ENCODE measurements at regions not wholly inside any gene's neighbourhood (a gene's known extent, or its start where the extent isn't known, plus 50 kb on each side); places are given as distances from the start of the nearest gene placed in this dataset.

- Histone ChIP-seq H3K36me3 (ENCODE audit: insufficient read depth, low read length) (no peaks in the 10 kb centered on the region), H3K9me3 (ENCODE audit: low read depth, low read length) (no peaks in the 10 kb centered on the region), H3K79me2 (ENCODE audit: insufficient read depth, low read length) (no peaks in the 10 kb centered on the region), H3K4me3 (ENCODE audit: insufficient read depth, low read length) (no peak overlapping the region), H3K27ac (ENCODE audit: low read depth, low read length) (no peak overlapping the region), H3K4me1 (ENCODE audit: insufficient read depth, low read length) (no peaks in the 10 kb centered on the region), H4K20me1 (ENCODE audit: insufficient read depth, low read length) (no peaks in the 10 kb centered on the region), H3K4me2 (ENCODE audit: insufficient read depth, low read length) (no peak overlapping the region), H3K27me3 (ENCODE audit: insufficient read depth, low read length) (no peaks in the 10 kb centered on the region), H2AFZ (ENCODE audit: low read length) (no peak overlapping the region)
- no peak for DNase-seq (ENCODE audit: insufficient read length, low spot score, missing footprints)
- TF ChIP-seq CTCF (IDR thresholded peaks at IDR 0.05; ENCODE audit: extremely low read depth, low read depth, low read length), result no peak
Measured at GRCh38 chr1:233796146-233796783, 108.2 kb upstream of the SLC35F3 start.

- H3K9me3 ChIP-seq (ENCODE audit: low read depth, low read length), result no peaks in the 10 kb centered on the region
- no peaks in the 10 kb centered on the region for H3K36me3 ChIP-seq (ENCODE audit: insufficient read depth, low read length)
- H4K20me1 ChIP-seq (ENCODE audit: insufficient read depth, low read length), result no peaks in the 10 kb centered on the region
- no peaks in the 10 kb centered on the region for H3K79me2 ChIP-seq (ENCODE audit: insufficient read depth, low read length)
- H3K27ac ChIP-seq (ENCODE audit: low read depth, low read length), result no peak overlapping the region
- no peaks in the 10 kb centered on the region for H3K4me1 ChIP-seq (ENCODE audit: insufficient read depth, low read length)
- no peaks in the 10 kb centered on the region for H3K27me3 ChIP-seq (ENCODE audit: insufficient read depth, low read length)
- TF ChIP-seq CTCF (IDR thresholded peaks at IDR 0.05; ENCODE audit: extremely low read depth, low read depth, low read length), result no peak
- no peak overlapping the region for H3K4me3 ChIP-seq (ENCODE audit: insufficient read depth, low read length)
- DNase-seq (ENCODE audit: insufficient read length, low spot score, missing footprints), result no peak
- no peak overlapping the region for H3K4me2 ChIP-seq (ENCODE audit: insufficient read depth, low read length)
- no peak overlapping the region for H2AFZ ChIP-seq (ENCODE audit: low read length)
Measured at GRCh38 chr1:233802611-233803010, 101.9 kb upstream of the SLC35F3 start.

DNA sequence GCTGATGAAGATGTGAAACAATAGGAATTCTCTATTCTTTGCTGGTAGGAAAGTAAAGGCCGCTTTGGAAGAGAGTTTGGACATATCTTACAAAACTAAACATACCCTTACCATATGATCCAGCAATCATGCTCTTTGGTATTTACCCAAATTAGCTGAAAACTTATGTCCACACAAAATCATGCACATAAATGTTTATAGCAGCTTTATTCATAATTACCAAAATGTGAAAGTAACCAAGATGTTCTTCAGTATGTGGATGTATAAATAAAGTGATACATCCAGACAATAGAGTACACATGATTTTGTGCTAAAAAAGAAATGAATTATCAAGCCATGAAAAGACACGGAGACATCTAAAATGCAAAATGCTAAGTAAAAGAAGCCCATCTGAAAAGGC, 98.7 kb upstream of the SLC35F3 start:
- Histone ChIP-seq H3K27ac (ENCODE audit: low read depth, low read length) (no peak overlapping the region), H3K4me1 (ENCODE audit: insufficient read depth, low read length) (no peaks in the 10 kb centered on the region), H3K4me2 (ENCODE audit: insufficient read depth, low read length) (no peak overlapping the region), H3K9me3 (ENCODE audit: low read depth, low read length) (no peaks in the 10 kb centered on the region), H3K27me3 (ENCODE audit: insufficient read depth, low read length) (no peaks in the 10 kb centered on the region), H3K79me2 (ENCODE audit: insufficient read depth, low read length) (no peaks in the 10 kb centered on the region), H3K36me3 (ENCODE audit: insufficient read depth, low read length) (no peaks in the 10 kb centered on the region), H4K20me1 (ENCODE audit: insufficient read depth, low read length) (no peaks in the 10 kb centered on the region), H2AFZ (ENCODE audit: low read length) (no peak overlapping the region), H3K4me3 (ENCODE audit: insufficient read depth, low read length) (no peak overlapping the region)
- DNase-seq (ENCODE audit: insufficient read length, low spot score, missing footprints), result no peak
- TF ChIP-seq CTCF (IDR thresholded peaks at IDR 0.05; ENCODE audit: extremely low read depth, low read depth, low read length), result no peak

DNA sequence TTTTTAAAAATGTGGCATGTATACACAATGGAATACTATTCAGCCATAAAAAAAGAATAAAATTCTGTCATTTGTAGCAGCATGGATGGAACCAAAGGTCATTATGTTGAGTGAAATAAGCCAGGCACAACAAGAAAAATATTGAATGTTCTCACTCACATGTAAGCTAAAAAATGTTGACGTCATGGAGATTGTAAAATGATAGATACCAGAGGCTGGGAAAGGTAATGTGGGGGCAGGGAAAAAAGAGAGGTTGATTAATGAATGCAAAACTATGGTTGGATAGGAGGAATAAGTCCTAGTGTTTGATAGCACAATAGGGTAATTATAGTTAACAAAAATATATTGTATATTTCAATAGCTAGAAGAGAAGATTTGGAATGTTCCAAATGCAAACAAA, 89.1 kb upstream of the SLC35F3 start:
- no peak overlapping the region for H3K4me2 ChIP-seq (ENCODE audit: insufficient read depth, low read length)
- H4K20me1 ChIP-seq (ENCODE audit: insufficient read depth, low read length), result no peaks in the 10 kb centered on the region
- H3K27ac ChIP-seq (ENCODE audit: low read depth, low read length), result no peak overlapping the region
- H3K79me2 ChIP-seq (ENCODE audit: insufficient read depth, low read length), result no peaks in the 10 kb centered on the region
- no peaks in the 10 kb centered on the region for H3K9me3 ChIP-seq (ENCODE audit: low read depth, low read length)
- no peak for DNase-seq (ENCODE audit: insufficient read length, low spot score, missing footprints)
- H3K36me3 ChIP-seq (ENCODE audit: insufficient read depth, low read length), result no peaks in the 10 kb centered on the region
- H3K27me3 ChIP-seq (ENCODE audit: insufficient read depth, low read length), result no peaks in the 10 kb centered on the region
- no peak overlapping the region for H2AFZ ChIP-seq (ENCODE audit: low read length)
- no peak overlapping the region for H3K4me3 ChIP-seq (ENCODE audit: insufficient read depth, low read length)
- H3K4me1 ChIP-seq (ENCODE audit: insufficient read depth, low read length), result no peaks in the 10 kb centered on the region
- no peak for TF ChIP-seq CTCF (IDR thresholded peaks at IDR 0.05; ENCODE audit: extremely low read depth, low read depth, low read length)

Measured in osteoblast (primary cell).